ENCODE measurements at regions not wholly inside any gene's neighbourhood (a gene's known extent, or its start where the extent isn't known, plus 50 kb on each side); places are given as distances from the start of the nearest gene placed in this dataset.

- TF ChIP-seq NFYB (CRISPR knock-in tag; conservative IDR thresholded peaks at IDR 0.05; ENCODE audit: low read depth): no peak
Measured at GRCh38 chr2:118786746-118787145, 60.7 kb downstream of the EN1 start (continued).

GRCh38 chr2:118784860-118785259 lies 62.6 kb downstream of the EN1 start:
- ATAC-seq (no peak), DNase-seq (ENCODE audit: low spot score) (no peak)
- Mint-ChIP-seq H3K36me3 (no peaks in the 10 kb centered on the region), H3K9me3 (peaks cover 9% of the 10 kb centered on the region), H3K4me1 (0 out of 2 replicates have a peak, but pooled peaks cover 4% of the 10 kb centered on the region), H3K27me3 (ENCODE audit: low read depth) (peaks cover 10% of the 10 kb centered on the region), H3K4me3 (no peak overlapping the region), H3K27ac (no peak overlapping the region)
- TF ChIP-seq NFATC4 (CRISPR knock-in tag; IDR thresholded peaks at IDR 0.05) (no peak), FOXP4 (CRISPR knock-in tag; IDR thresholded peaks at IDR 0.05) (no peak), MAX (CRISPR knock-in tag; IDR thresholded peaks at IDR 0.05) (no peak), SOX15 (CRISPR knock-in tag; IDR thresholded peaks at IDR 0.05) (no peak), TEAD1 (CRISPR knock-in tag; IDR thresholded peaks at IDR 0.05) (no peak), NFYB (CRISPR knock-in tag; conservative IDR thresholded peaks at IDR 0.05; ENCODE audit: low read depth) (no peak), SP1 (CRISPR knock-in tag; conservative IDR thresholded peaks at IDR 0.05) (no peak), SMAD3 (CRISPR knock-in tag; IDR thresholded peaks at IDR 0.05; ENCODE audit: borderline replicate concordance) (no peak), ZNF232 (CRISPR knock-in tag; IDR thresholded peaks at IDR 0.05) (no peak), PRRX2 (CRISPR knock-in tag; IDR thresholded peaks at IDR 0.05) (no peak), MYBL2 (CRISPR knock-in tag; IDR thresholded peaks at IDR 0.05) (no peak), ZNF671 (CRISPR knock-in tag; IDR thresholded peaks at IDR 0.05) (no peak), KAT7 (CRISPR knock-in tag; IDR thresholded peaks at IDR 0.05; ENCODE audit: borderline replicate concordance) (no peak), ATF3 (CRISPR knock-in tag; conservative IDR thresholded peaks at IDR 0.05) (no peak)
- CTCF ChIA-PET: no interaction called here
- POLR2A ChIA-PET: no interaction called here

- Mint-ChIP-seq H3K4me1 (peaks cover 7% of the 10 kb centered on the region), H3K36me3 (no peaks in the 10 kb centered on the region), H3K4me3 (no peak overlapping the region), H3K27me3 (ENCODE audit: low read depth) (peaks cover 29% of the 10 kb centered on the region), H3K9me3 (peaks cover 9% of the 10 kb centered on the region), H3K27ac (no peak overlapping the region)
- ATAC-seq (no peak), DNase-seq (ENCODE audit: low spot score) (no peak)
- POLR2A ChIA-PET: no interaction called here
- CTCF ChIA-PET: no interaction called here
- TF ChIP-seq NR2C2 (CRISPR knock-in tag; IDR thresholded peaks at IDR 0.05) (no peak), CDX4 (CRISPR knock-in tag; IDR thresholded peaks at IDR 0.05; ENCODE audit: borderline replicate concordance) (no peak), TEAD4 (CRISPR knock-in tag; IDR thresholded peaks at IDR 0.05) (no peak), RORB (CRISPR knock-in tag; IDR thresholded peaks at IDR 0.05) (no peak), ZNF281 (CRISPR knock-in tag; IDR thresholded peaks at IDR 0.05) (no peak), E2F5 (CRISPR knock-in tag; IDR thresholded peaks at IDR 0.05) (no peak), NR1H2 (CRISPR knock-in tag; IDR thresholded peaks at IDR 0.05) (no peak), AR (CRISPR knock-in tag; IDR thresholded peaks at IDR 0.05) (no peak), NR3C1 (CRISPR knock-in tag; conservative IDR thresholded peaks at IDR 0.05; ENCODE audit: low read depth) (no peak), USF1 (CRISPR knock-in tag; IDR thresholded peaks at IDR 0.05) (no peak), ZNF219 (CRISPR knock-in tag; IDR thresholded peaks at IDR 0.05; ENCODE audit: borderline replicate concordance) (no peak), ATF1 (CRISPR knock-in tag; IDR thresholded peaks at IDR 0.05) (no peak), TP53 (CRISPR knock-in tag; IDR thresholded peaks at IDR 0.05) (no peak)
Measured at GRCh38 chr2:118779362-118779761, 68.1 kb downstream of the EN1 start.

Measured in WTC11 (cell line).